Esophagus squamous epithelium (tissue), 4 donors: ENCODE measurements at regions not wholly inside any gene's neighbourhood (a gene's known extent, or its start where the extent isn't known, plus 50 kb on each side); places are given as distances from the start of the nearest gene placed in this dataset.

Experiments used
- CTCF ChIP-seq, 6 experiments: fragments of 450-650 bp in 4 of 6; fragments of 200-600 bp in 2 of 6; sonication (generic) in 2 of 6; IDR thresholded peaks; one replicate each; pipeline ENCODE4 v1.5.1; 2016 to 2019; ENCODE audit warnings: antibody characterized with exemption in 6 of 6, mild to moderate bottlenecking in 4 of 6, moderate library complexity in 4 of 6
- POLR2A ChIP-seq, 4 donors: fragments of 450-650 bp; IDR thresholded peaks; one replicate each; pipeline ENCODE4 v1.6.1; 2017; ENCODE audit warnings: antibody characterized with exemption in 4 of 4, mild to moderate bottlenecking in 4 of 4, moderate library complexity in 3 of 4

GRCh38 chr9:134536101-134536900 lies 105.3 kb upstream of the COL5A1 start:
- no peak for TF ChIP-seq CTCF (IDR thresholded peaks at IDR 0.05)
- TF ChIP-seq POLR2A (IDR thresholded peaks at IDR 0.05): no peak
